Mesendoderm (in vitro differentiated cells): ENCODE measurements at regions not wholly inside any gene's neighbourhood (a gene's known extent, or its start where the extent isn't known, plus 50 kb on each side); places are given as distances from the start of the nearest gene placed in this dataset.
A peak's percentile ranks its signal among the peaks of the same experiment; 100 is the strongest.

Source experiments
- DNase-seq: peaks from one replicate; pipeline ENCODE4 v3.0.0; 2013
- H2AK5ac ChIP-seq: 2 replicates; pipeline ENCODE4 v1.6.1; 2013; ENCODE audit warnings: low read length, inconsistent platforms
- H2BK120ac ChIP-seq: 2 replicates; pipeline ENCODE4 v1.6.1; 2013; ENCODE audit warnings: low read depth, mild to moderate bottlenecking, low read length, moderate library complexity, mixed read lengths
- H2BK15ac ChIP-seq: replicated peaks from 2 replicates; pipeline ENCODE4 v1.6.1; 2013; ENCODE audit warnings: low read depth, mild to moderate bottlenecking, moderate library complexity
- H2BK5ac ChIP-seq: 2 replicates; pipeline ENCODE4 v1.6.1; 2013; ENCODE audit warnings: low read length, inconsistent platforms
- H3K18ac ChIP-seq: 2 replicates; pipeline ENCODE4 v1.6.1; 2013; ENCODE audit warnings: mild to moderate bottlenecking, low read length, mixed read lengths
- H3K23ac ChIP-seq: one replicate; pipeline ENCODE4 v1.6.1; 2013; ENCODE audit warnings: low read length
- H3K27ac ChIP-seq: 2 replicates; pipeline ENCODE4 v1.5.1; 2013; ENCODE audit warnings: low read depth, mild to moderate bottlenecking, inconsistent platforms, low read length, moderate library complexity
- H3K27me3 ChIP-seq: 2 replicates; pipeline ENCODE4 v1.6.1; 2013; ENCODE audit warnings: low read length, control low read depth, mild to moderate bottlenecking, inconsistent platforms; ENCODE audit not compliant: insufficient read depth, poor library complexity
- H3K36me3 ChIP-seq: 2 replicates; pipeline ENCODE4 v1.6.1; 2013; ENCODE audit warnings: low read length, inconsistent platforms; ENCODE audit not compliant: control insufficient read depth, insufficient read depth
- H3K4ac ChIP-seq: one replicate; pipeline ENCODE4 v1.6.1; 2013; ENCODE audit warnings: low read depth, mild to moderate bottlenecking, low read length, moderate library complexity
- H3K4me1 ChIP-seq: 2 replicates; pipeline ENCODE4 v1.6.1; 2013; ENCODE audit warnings: low read depth, low read length, inconsistent platforms; ENCODE audit not compliant: control insufficient read depth
- H3K4me2 ChIP-seq: 2 replicates; pipeline ENCODE4 v1.6.1; 2013; ENCODE audit warnings: low read length
- H3K4me3 ChIP-seq: 2 replicates; pipeline ENCODE4 v1.5.1; 2013; ENCODE audit warnings: mild to moderate bottlenecking, low read length
- H3K56ac ChIP-seq: one replicate; pipeline ENCODE4 v1.6.1; 2013; ENCODE audit warnings: low read length
- H3K79me1 ChIP-seq: 2 replicates; pipeline ENCODE4 v1.6.1; 2013; ENCODE audit warnings: low read length, inconsistent platforms
- H3K79me2 ChIP-seq: 2 replicates; pipeline ENCODE4 v1.6.1; 2013; ENCODE audit warnings: mild to moderate bottlenecking, low read length; ENCODE audit not compliant: control insufficient read depth, insufficient read depth
- H3K9ac ChIP-seq: 2 replicates; pipeline ENCODE4 v1.6.1; 2013; ENCODE audit warnings: low read length, inconsistent platforms
- H4K5ac ChIP-seq: one replicate; pipeline ENCODE4 v1.6.1; 2013; ENCODE audit warnings: low read length
- H4K8ac ChIP-seq: one replicate; pipeline ENCODE4 v1.6.1; 2013; ENCODE audit warnings: low read depth, mild to moderate bottlenecking, control low read depth, low read length, moderate library complexity
- WGBS: extraction: QIAGEN DNeasy Blood & Tissue Kit; methylation state at CpG from one replicate; pipeline ENCODE4 v1.1.7; 2013; ENCODE audit warnings: low lambda C conversion rate, missing lambda C conversion rate; ENCODE audit not compliant: insufficient coverage; ENCODE audit errors: extremely low coverage; 5-methylcytosine and 5-hydroxymethylcytosine counted together

- no peak for DNase-seq
- H2BK120ac ChIP-seq, result no peak overlapping the region
- no CpG with 5 or more reads among the region's 4 CpGs for WGBS
Observed at GRCh38 chr1:5632224-5632623, 360.0 kb downstream of the NPHP4 start.

GRCh38 chr1:5628416-5628815 is 363.8 kb downstream of the NPHP4 start:
- Histone ChIP-seq H3K23ac (no peak overlapping the region), H3K4me3 (no peak overlapping the region), H4K5ac (no peak overlapping the region), H3K36me3 (no peaks in the 10 kb centered on the region), H3K27me3 (no peaks in the 10 kb centered on the region), H2BK120ac (no peak overlapping the region), H3K27ac (no peak overlapping the region), H3K18ac (no peak overlapping the region), H3K56ac (no peak overlapping the region), H3K9ac (no peak overlapping the region), H3K4me1 (no peaks in the 10 kb centered on the region), H4K8ac (no peak overlapping the region), H3K79me1 (no peaks in the 10 kb centered on the region), H3K4me2 (no peak overlapping the region), H2AK5ac (no peak overlapping the region), H3K79me2 (no peaks in the 10 kb centered on the region), H2BK15ac (no peak overlapping the region), H2BK5ac (no peak overlapping the region), H3K4ac (no peak overlapping the region)
- no CpG with 5 or more reads among the region's 2 CpGs for WGBS
- DNase-seq, result no peak

More at GRCh38 chr1:5632224-5632623, 360.0 kb downstream of the NPHP4 start:
- Histone ChIP-seq H2AK5ac (no peak overlapping the region), H4K8ac (no peak overlapping the region), H3K56ac (no peak overlapping the region), H3K4me1 (no peaks in the 10 kb centered on the region), H3K36me3 (no peaks in the 10 kb centered on the region), H2BK5ac (no peak overlapping the region), H3K9ac (no peak overlapping the region), H3K4ac (no peak overlapping the region), H3K18ac (no peak overlapping the region), H3K79me1 (no peaks in the 10 kb centered on the region), H3K27ac (no peak overlapping the region), H3K4me3 (no peak overlapping the region), H3K23ac (no peak overlapping the region), H3K4me2 (no peak overlapping the region), H3K79me2 (no peaks in the 10 kb centered on the region), H2BK15ac (no peak overlapping the region), H3K27me3 (no peaks in the 10 kb centered on the region), H4K5ac (no peak overlapping the region)

DNA sequence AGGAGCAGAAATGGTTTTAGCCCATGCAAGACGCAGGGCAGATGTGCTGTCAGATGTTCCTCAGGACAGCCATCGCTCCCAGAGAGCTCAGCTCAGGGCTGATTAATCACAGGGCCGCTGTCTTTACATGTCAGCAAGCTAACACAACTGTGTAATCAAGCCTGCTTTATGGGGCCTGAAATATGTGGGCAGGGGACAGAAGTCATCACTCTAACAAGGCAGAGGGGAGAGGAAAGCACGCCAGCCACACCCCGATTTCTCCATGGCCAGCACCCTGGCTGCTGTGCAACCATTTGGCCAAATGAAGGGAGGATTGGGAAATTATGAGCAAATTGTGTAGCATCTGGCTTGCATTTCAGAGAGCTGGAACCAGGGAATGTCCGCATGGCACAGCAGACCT is 368.8 kb downstream of the NPHP4 start:
- no peak overlapping the region for H2BK15ac ChIP-seq
- H3K4me1 ChIP-seq, result no peaks in the 10 kb centered on the region
- H3K27ac ChIP-seq, result no peak overlapping the region
- H3K18ac ChIP-seq, result no peak overlapping the region
- no peak overlapping the region for H3K9ac ChIP-seq
- no peaks in the 10 kb centered on the region for H3K79me2 ChIP-seq
- no peaks in the 10 kb centered on the region for H3K27me3 ChIP-seq
- H3K79me1 ChIP-seq, result no peaks in the 10 kb centered on the region
- no peak overlapping the region for H3K4ac ChIP-seq
- no peak overlapping the region for H4K5ac ChIP-seq
- H3K23ac ChIP-seq, result no peak overlapping the region
- no peak overlapping the region for H2BK120ac ChIP-seq
- no peak overlapping the region for H4K8ac ChIP-seq
- WGBS, result no CpG with 5 or more reads among the region's 6 CpGs
- H3K36me3 ChIP-seq, result no peaks in the 10 kb centered on the region
- H2AK5ac ChIP-seq, result no peak overlapping the region
- H2BK5ac ChIP-seq, result no peak overlapping the region
- no peak overlapping the region for H3K4me3 ChIP-seq
- DNase-seq, result no peak
- H3K4me2 ChIP-seq, result no peak overlapping the region
- H3K56ac ChIP-seq, result no peak overlapping the region

DNA sequence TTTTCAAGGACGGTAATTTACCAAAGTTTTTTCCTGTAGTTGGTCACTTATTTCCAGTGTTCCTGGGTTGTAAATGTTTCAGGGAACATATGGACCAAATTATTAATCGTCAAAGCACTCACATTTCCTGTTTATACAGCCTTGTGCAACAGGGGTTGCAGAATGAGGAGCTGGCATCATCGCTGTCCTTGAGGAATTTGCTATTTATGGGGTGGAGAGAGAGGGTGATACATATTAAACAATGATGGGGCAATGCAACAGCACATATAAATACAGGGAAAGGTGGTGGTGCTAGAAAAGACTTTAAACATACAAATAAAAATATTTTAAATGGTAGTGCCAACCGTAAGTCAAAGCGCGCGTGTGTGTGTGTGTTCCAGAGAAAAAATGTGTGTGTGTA is 369.8 kb downstream of the NPHP4 start:
- H3K4ac ChIP-seq, result no peak overlapping the region
- H3K4me1 ChIP-seq, result no peaks in the 10 kb centered on the region
- no peak overlapping the region for H3K4me2 ChIP-seq
- no peak overlapping the region for H2AK5ac ChIP-seq
- H3K79me2 ChIP-seq, result no peaks in the 10 kb centered on the region
- H3K27ac ChIP-seq, result no peak overlapping the region
- H3K56ac ChIP-seq, result no peak overlapping the region
- no peak overlapping the region for H2BK120ac ChIP-seq
- no peaks in the 10 kb centered on the region for H3K36me3 ChIP-seq
- no peak overlapping the region for H2BK15ac ChIP-seq
- H3K23ac ChIP-seq, result no peak overlapping the region
- no peak overlapping the region for H4K5ac ChIP-seq
- WGBS, result no CpG with 5 or more reads among the region's 7 CpGs
- no peak overlapping the region for H2BK5ac ChIP-seq
- no peaks in the 10 kb centered on the region for H3K27me3 ChIP-seq
- H3K18ac ChIP-seq, result no peak overlapping the region
- no peak overlapping the region for H4K8ac ChIP-seq
- H3K9ac ChIP-seq, result no peak overlapping the region
- no peak overlapping the region for H3K4me3 ChIP-seq
- no peaks in the 10 kb centered on the region for H3K79me1 ChIP-seq
- no peak for DNase-seq

DNA sequence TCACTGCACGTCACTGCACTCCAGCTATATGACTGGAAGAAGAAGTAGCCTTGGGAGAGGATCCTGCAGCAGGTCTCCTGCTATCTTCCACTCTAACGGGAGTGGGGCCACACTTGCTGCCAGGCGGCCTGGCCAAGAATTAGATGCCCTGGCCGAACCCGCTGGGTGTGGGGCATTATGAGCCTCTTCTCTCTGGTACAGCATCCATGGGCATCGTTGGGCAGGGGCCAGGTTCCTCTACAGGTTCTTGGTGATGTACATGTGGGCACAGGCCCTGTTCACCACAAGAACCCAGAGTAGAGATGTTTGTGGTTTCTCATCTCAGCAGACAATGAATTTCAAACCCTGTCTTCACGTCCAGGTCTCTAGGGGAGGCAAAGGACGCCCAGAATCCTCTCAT is 370.5 kb downstream of the NPHP4 start:
- no peak overlapping the region for H2BK5ac ChIP-seq
- no peak overlapping the region for H3K4me3 ChIP-seq

GRCh38 chr1:5620997-5621396 is 371.2 kb downstream of the NPHP4 start:
- no peak overlapping the region for H3K4me2 ChIP-seq
- H2BK15ac ChIP-seq, result no peak overlapping the region
- no peak overlapping the region for H3K9ac ChIP-seq
- no peak overlapping the region for H4K5ac ChIP-seq
- H3K4me3 ChIP-seq, result no peak overlapping the region
- H2AK5ac ChIP-seq, result no peak overlapping the region
- no peak overlapping the region for H4K8ac ChIP-seq
- no peaks in the 10 kb centered on the region for H3K27me3 ChIP-seq
- H3K23ac ChIP-seq, result no peak overlapping the region
- H3K79me1 ChIP-seq, result no peaks in the 10 kb centered on the region
- no CpG with 5 or more reads among the region's 3 CpGs for WGBS
- DNase-seq, result peak; percentile 86
- H2BK120ac ChIP-seq, result no peak overlapping the region
- no peak overlapping the region for H2BK5ac ChIP-seq
- no peak overlapping the region for H3K4ac ChIP-seq
- H3K36me3 ChIP-seq, result no peaks in the 10 kb centered on the region
- H3K27ac ChIP-seq, result no peak overlapping the region
- no peak overlapping the region for H3K56ac ChIP-seq
- H3K18ac ChIP-seq, result no peak overlapping the region
- H3K79me2 ChIP-seq, result no peaks in the 10 kb centered on the region
- H3K4me1 ChIP-seq, result no peaks in the 10 kb centered on the region

More for the DNA sequence above, 370.5 kb downstream of the NPHP4 start:
- no peak overlapping the region for H4K8ac ChIP-seq
- H4K5ac ChIP-seq, result no peak overlapping the region
- no peaks in the 10 kb centered on the region for H3K79me2 ChIP-seq
- H3K27me3 ChIP-seq, result no peaks in the 10 kb centered on the region
- H3K4me1 ChIP-seq, result no peaks in the 10 kb centered on the region
- no peak overlapping the region for H2BK120ac ChIP-seq
- no peaks in the 10 kb centered on the region for H3K79me1 ChIP-seq
- H3K23ac ChIP-seq, result no peak overlapping the region
- no peak overlapping the region for H3K56ac ChIP-seq
- no peak overlapping the region for H3K18ac ChIP-seq
- H3K9ac ChIP-seq, result no peak overlapping the region
- no peaks in the 10 kb centered on the region for H3K36me3 ChIP-seq
- no peak overlapping the region for H2BK15ac ChIP-seq
- DNase-seq, result no peak
- H3K4ac ChIP-seq, result no peak overlapping the region
- H3K27ac ChIP-seq, result no peak overlapping the region
- H3K4me2 ChIP-seq, result no peak overlapping the region
- WGBS, result no CpG with 5 or more reads among the region's 8 CpGs
- H2AK5ac ChIP-seq, result no peak overlapping the region
